ENCODE measurements at regions not wholly inside any gene's neighbourhood (a gene's known extent, or its start where the extent isn't known, plus 50 kb on each side); places are given as distances from the start of the nearest gene placed in this dataset.
"Not testable (repeated sequence)": the region's sequence is repeated elsewhere in the genome, so short reads cannot be mapped to it uniquely, and the experiment has no call there.

DNA sequence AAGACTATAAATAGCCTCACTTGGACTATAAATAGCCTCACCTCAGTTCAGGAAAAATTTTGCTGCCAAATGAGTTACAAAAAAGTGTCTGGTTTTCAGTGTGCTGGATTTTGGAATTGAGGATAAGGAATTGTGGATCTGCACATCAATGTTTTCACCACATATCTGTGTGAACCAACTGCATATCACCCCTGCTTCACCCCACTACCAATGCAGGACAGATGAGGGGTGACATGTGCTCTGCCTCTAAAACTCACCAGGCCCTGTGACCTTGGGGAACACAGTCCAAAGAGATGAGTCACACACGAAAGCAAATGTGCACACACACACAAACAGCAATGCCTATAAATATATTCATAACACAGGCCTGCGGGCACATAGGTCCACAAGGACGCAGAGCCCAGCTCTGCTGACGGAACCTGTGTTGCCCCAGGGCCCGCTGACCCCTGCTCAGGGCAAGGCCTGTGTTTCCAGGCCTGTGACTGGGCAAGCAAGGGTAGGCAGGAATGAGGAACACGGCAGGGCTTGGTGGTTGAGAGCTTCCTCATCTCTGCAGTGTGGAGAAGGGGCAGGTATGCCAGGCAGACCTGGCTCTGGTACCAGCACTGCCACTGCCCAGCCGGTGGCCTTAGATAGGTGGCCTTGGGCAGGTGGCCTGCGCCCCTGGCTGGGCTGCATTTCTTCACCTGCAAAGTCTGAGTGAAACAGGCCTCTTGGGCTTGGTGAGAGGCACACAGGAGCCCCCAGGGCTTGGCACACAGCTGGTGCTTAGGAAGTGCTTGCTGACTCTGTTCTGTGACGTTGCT lies 82.4 kb downstream of the ARL6IP4 start:
- peak; percentile 88 for DNase-seq (ENCODE audit: low read depth)

DNA sequence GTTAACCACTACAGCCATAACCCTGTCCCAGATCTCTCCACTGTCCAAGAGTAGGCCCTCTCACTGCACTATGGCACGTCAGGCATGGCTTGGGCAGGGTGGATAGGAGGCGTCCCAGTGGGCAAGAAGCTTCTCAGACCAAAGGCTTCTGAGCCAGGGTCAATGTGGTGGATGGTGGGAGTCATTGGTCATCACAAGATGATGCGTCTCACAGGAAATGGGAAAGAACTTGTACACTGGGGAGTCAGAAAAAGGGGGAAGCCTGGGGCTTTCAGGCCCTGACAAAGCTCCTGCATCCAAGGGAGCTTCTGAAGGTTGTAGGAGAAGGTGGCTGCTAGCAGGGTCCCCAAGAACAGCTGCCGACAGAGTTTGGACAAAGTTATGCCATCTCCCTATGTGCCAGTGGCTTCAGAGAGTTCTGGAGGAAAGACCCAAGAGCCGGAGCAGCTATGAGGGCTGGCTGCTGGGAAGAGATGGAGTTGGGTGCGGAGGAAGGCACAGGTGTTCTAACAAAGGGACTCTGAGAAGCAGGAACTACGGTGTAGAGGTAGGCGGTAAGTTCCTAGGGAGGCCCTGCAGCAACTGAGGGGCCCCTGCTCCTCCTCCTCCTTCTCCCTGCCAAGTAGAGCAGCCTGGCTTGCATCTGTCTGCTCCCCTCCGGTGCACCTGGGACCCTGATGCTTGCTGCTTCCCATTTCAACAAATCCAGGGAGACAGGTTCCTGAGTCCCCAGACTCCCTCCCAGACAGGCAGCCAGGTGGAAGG lies 81.1 kb downstream of the ARL6IP4 start:
- DNase-seq (ENCODE audit: low read depth): no peak

DNA sequence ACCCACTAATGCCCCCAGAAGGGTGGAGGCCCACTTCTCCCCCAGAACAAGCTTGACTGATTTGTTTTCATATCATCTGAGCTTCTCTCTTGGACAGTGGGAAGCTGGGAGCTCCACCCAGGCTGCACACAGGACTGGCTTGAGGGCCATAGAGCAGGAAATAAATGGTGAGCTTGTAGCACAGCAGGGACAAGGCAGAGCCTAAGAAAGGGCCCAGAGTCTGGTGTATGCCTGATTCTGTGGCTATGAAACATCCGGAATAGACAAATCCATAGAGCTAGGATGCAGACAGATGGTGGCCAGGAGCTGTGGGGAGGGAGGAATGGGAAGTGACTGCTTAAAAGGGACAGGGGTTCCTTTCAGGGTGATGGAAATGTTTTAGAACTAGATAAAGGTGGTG lies 79.0 kb downstream of the ARL6IP4 start:
- DNase-seq (ENCODE audit: low read depth): no peak

DNA sequence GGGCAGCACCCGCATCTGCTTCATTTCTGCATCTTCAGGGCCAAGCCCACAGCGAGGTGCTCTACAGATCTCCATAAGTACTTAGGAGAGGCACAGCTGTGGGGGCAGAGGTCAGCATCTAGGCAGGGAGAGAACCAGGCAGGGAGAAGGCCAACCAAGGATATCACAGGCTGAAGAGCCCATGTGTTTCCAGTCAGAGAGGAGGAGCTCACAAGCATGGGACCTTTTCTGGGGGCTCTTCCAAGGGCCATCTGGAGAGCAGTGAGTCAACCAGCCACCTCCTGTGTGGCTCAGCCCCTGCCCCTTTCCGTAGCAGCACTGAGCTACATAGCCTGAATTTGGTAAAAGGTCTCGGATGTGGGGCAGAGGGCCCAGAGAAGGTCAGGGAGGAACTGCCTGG lies 78.5 kb downstream of the ARL6IP4 start:
- DNase-seq (ENCODE audit: low read depth): no peak

DNA sequence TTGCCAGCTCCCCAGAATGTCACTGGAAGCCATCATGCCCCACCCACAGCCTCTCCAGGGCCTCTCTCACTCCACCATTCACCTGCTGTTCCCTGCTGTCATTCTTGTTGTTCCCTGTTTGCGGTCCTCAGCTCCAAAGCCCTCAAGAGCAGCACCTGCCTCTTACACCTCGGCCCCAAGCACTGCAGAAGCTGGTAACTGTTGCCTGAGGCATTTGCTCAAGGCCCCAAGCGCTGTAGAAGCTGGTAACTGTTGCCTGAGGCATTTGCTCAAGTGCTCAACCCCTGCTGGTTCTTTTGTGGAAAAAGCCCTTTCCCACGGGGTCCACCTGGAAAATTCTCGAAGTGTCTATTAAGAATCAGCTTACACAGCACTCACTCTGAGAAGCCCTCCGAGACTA lies 78.0 kb downstream of the ARL6IP4 start:
- DNase-seq (ENCODE audit: low read depth): no peak

DNA sequence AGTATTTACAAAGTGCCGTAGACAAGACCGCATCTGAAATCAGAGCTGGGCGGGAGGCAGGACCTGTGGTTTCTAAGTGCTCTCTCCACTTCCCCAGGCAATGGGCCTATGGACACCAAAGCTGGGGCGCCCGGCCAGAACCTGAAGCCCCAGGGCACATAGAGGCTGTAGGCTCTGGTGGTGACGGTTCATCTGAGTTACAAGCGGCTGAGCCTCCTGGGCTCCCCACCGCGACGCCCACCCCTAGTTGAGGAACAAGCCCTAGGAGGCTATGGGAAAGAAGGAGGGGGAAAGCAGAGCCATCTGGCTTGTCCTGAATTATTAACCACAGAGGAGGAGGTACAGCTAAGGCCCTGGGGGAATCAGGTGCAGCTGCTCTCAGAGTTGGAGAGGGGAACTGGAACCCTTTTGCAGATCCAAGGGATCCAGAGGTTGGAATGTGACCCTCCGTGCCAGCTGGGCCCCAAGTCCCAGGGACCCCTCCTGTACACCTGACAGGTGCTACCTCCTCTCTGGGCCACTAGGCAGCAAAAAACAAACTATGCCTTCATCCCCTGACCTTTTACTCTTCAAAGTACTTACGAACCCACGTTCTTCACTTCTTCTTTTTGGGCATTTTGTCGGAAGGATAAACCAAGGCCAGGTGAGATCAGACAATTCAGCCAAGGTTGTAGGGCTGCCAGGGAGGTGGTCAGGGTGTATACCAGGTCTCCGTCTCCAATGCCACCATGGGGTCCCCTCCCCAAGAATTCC lies 77.2 kb downstream of the ARL6IP4 start:
- DNase-seq (ENCODE audit: low read depth): no peak

DNA sequence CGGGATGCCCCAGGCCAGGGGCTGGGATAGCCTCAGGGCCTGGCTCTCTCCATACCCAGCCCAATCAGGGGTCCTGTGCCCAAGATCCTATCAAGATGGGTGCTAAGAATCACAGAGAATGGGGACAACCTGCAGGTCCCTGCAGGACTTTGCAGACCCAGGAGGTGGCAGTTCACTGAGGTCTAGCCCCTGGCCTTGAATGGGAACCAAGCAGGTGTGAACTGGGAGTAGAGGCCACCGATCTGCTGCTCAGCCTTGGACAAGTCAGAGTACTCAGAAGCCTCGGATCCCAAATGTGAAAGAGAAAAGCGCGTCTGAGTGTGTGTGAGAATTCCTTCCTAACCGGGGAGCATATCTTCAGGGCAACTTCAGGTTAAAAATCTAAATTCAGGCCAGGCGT lies 76.2 kb downstream of the ARL6IP4 start:
- DNase-seq (ENCODE audit: low read depth): no peak

DNA sequence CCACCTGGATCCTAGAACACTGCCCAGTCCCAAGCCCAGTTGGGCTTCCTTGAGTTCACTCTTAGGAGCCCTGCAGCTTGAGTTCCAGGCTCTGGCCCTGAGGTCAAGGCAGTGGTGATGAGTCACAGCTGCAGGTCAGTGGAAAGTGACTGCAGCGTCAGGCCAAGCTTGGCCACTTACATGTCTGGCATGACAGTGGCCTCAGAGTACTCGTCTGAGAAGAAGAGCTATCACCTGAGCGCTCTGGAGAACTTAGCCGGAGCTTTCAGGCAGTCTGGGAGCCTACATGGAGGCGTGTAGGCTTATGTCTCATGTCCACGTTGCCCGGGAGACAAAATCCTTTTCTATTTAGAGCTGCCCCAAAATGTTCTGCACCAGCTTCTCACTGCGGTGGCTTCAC lies 75.6 kb downstream of the ARL6IP4 start:
- DNase-seq (ENCODE audit: low read depth): peak; percentile 51

DNA sequence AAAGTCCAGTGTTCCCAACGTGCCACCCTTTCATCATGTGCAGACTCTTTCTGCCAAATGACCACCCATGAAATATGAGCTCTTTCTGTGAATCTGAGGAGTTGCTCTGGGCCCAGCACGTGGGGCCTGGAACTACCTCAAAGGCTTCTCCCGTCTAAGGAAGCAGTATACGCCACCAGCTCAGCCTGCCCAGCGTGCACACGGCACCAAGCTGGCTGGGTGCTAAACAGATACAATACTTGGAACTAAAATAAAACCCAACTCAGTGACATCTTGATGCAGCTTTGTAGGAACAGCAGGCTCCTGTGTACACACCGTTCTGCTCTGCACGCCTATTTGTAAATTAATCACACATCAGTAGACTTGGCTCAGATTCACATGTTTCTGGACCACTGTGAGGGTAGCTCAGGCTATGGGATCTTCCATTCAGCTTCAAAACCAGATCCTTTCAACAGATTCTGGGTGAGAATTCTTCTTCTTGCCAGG lies 74.8 kb downstream of the ARL6IP4 start:
- DNase-seq (ENCODE audit: low read depth): no peak

DNA sequence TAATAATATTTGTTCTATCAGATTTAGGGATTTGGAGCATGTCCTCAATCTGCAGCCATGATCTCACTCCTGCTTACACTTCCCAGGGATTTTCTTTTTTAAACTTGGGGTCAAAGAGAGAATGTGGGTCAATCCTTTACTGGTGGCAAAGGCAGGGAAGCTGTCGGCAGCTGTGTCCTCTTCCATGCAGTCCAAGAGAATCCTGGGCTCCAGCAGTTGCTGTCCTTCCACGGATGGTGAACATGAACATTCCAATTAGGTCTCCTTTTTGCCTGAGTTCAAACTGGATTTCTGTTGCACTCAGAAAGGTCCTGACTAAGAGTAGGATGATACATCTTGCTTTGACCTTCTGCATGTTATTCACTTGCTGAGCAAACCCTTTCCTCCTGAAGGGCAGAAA lies 73.9 kb downstream of the ARL6IP4 start:
- peak; percentile 46 for DNase-seq (ENCODE audit: low read depth)

DNA sequence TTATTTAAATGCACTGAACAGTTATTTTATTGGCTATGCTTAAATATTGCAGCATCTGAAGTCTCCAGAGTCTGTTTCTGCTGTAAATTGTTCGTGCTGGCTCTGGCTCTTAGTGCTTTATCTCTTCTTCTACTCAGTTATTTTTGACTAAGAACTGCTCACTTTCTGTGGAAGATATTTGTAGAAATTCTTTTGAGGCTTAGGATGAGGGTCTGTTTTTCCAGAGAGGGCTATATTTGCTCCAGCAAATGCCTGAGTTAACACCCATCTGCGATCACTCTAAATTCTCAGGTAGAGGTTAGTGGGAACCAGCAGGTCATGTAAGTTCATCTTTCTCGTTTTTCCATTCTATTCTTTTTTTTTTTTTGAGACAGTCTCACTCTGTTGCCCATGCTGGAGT lies 71.1 kb downstream of the ARL6IP4 start:
- DNase-seq (ENCODE audit: low read depth): no peak

DNA sequence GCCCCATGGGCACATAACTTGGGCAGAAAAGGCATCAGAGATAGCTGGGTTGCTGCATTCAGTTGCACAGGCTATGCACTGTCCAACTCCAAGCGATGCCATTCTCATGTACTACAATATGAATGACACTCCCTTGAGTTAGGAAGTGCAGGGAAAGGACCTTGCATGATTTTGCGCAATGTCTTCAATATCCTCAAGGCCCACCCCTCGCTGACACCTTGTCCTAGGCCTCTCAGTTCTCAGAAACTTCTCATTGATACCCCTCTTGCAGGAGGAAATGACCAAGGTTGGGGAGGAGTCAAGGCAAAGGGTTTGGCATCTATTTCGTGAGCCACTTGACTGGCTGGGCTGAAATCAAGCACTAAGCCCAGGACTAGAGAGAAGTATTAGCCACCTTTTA lies 70.4 kb downstream of the ARL6IP4 start:
- no peak for DNase-seq (ENCODE audit: low read depth)

DNA sequence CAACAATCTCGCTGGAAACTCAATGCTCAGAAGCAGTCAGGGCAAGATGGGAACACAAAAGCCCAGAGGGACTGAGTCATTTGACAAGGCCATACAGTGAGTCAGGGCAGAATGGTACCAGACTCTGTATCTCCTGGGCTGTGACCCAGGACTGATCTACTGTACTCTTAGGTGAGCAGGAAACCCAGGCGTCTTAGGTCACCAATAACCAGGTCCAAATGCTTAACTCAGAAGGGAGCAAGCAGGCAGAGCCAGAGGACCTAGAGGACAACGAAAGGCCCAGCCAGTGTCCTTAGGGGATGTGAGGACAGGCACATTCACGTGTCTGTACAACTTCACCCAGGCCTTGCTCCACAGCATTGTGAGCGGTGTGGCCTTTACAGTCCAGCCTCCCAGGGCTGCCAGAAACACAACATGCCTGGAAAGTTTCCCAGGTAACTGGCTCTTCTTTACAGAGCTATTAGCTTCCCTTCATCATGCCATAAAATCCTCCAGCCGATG lies 69.9 kb downstream of the ARL6IP4 start:
- DNase-seq (ENCODE audit: low read depth): peak; percentile 59

DNA sequence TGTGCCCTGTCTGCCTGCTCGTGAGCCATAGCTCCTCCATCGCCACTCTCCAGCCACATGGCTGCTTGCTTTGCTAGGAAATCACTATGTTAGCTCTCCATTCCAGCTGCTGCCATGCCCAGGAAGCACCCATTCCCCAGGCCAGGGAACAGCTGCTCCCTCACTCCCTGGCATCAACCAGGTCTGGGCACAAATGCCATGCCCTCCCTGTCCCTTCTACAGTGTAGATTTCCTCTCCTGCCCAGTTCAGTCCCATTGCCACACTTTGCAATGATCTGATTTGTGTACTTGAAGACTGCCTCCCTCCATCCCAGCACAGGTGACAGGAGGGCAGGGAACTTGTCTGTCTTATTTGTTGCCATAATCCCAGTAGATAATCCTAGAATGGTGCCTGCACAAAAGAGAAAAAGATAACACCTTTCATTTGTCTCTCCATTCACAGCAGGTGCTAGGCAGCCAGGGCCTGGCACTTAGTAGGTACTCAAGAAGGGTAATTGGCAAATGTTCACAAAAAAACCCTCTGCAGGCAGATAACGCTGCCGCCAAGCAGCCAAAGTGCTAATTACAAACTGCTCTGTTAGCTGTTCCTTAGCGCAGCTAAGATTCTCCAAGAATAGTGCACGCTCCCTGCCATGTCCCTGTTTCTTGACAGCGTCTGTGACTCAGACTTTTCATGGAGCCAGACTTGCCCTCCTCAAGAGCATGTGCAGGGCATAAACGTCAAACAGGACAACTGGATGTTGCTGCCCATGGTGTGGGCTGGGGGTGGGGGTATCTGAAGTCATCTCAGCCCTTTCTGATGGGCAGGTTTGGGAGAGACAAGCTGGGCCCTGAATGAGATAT lies 69.1 kb downstream of the ARL6IP4 start:
- DNase-seq (ENCODE audit: low read depth): peak; percentile 33

DNA sequence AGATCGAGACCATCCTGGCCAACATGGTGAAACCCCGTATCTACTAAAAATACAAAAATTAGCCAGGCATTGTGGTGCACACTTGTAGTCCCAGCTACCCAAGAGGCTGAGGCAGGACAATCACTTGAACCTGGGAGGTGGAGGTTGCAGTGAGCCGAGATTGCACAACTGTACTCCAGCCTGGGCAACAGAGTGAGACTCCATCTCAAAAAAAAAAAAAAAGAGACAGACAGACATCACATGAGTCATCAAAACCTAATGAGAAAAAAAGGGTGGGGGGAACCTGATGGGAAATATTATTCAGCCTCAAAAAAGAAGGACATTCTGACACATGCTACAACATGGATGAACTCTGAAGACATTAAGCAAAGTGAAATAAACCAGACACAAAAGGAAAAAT lies 67.4 kb downstream of the ARL6IP4 start:
- not testable (repeated sequence) for DNase-seq (ENCODE audit: low read depth)

DNA sequence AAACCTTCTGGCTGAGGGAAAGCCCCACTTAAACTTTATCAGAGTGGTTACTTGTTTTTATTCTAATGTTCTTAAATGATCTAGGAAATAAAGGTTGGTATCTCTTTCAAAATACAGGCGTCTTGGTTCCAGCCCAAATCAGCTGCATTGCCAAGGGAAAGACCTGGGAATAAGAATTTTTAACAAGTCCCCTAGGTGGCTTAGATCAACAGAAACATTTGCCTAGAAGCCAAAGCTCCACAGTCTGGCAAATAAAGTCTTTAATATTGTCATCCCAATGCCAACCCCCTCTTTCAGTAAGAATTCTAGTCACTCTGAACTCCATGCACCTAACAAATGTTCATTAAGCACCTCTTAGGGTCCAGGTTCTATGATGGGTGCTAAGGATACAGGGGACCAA lies 66.8 kb downstream of the ARL6IP4 start:
- no peak for DNase-seq (ENCODE audit: low read depth)

DNA sequence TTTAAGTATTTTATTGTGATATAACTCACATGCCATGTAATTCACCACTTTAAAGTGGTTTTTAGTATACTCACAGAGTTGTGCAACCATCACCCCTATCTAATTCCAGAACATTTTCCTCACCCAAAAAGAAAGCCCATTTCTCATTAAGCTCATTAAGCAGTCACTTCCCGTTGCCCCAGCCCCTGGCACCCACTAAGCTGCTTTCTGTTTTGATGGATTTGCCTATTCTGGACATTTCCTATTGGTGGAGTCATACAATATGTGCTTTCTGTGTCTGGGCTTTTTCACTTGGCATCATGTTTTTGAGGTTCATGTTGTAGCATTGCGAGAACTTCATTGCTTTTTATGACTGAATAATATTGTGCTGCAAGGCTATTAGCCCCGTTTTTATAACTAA lies 66.0 kb downstream of the ARL6IP4 start:
- DNase-seq (ENCODE audit: low read depth): no peak

DNA sequence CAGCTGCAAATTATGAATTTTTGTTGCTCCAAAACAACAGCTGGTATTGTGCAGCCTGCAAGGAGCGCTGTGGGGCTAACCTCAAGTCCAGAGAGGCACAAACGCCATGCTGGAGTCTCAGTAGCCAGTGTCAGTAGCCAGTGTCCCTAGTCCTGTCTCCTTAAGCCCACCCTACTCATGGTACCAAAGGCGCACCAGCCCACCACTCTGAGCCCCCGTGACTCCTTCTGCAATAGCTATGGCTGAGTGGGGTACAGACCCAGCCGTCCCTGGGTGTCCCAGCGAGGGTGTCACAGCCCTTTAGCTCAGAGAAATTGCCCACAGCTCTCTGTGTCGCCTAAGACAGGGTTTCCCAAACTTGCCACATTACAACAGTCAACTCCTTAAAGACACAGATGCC lies 65.2 kb downstream of the ARL6IP4 start:
- no peak for DNase-seq (ENCODE audit: low read depth)

DNA sequence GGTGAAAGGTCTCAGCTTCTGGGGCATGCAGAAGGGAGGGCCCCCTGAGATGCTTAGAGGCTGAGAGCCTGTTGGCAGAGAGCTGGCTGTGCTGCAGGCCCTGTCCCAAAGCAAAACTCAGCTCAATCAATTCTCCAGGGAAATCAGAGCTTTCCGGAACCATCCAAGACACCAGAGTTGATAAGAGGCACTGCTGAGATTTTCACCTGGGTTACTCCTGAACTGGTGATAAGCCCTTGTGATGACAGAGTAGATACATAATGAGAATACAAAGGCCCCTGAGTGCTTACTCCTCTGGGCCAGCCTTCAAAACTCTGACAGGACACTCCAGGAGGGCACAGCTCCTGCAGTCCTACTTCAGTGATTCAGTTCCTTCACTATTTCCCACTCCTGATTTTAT lies 63.9 kb downstream of the ARL6IP4 start:
- no peak for DNase-seq (ENCODE audit: low read depth)

DNA sequence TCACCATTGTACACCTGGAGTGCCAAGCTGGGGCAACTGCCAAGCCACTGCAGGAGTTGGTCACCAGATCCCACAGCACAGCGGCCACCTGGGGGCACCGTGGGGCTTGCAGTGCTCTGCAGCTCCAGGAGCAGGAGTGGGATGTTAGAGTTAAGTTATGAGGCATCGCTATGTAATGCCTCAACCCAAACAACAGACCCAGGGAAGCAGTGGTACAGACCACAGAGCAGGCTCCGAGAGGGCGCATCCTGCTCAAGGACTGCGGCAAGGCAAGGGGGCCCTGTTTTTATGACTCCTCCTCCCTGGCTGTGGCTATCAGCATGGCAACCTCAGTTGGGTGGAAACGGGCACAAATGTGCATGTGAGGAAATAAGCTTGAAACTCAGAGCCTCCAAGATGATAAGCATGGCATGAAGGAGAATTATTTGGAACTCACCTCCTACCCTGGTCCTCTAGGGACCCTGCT lies 63.1 kb downstream of the ARL6IP4 start:
- peak; percentile 96 for DNase-seq (ENCODE audit: low read depth)

DNA sequence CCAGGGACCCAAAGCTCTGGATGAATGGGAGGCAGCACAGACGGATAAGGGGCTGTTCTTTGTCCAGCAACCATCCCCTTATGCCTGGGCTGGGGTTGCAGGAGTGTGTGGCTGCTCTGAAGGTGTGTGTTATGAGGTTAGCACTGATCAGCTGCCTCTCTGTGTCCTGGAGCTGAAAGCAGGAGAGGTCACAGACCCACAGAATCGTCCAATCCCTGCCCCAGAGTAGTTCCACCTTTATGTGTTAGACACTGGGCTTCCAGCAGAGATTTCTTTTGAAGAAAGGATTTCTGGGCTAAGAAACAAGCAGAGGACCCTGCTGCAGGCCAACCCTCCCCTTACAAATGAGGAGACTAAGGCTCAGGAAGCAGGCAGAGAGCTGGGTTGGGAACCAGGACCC lies 62.4 kb downstream of the ARL6IP4 start:
- no peak for DNase-seq (ENCODE audit: low read depth)

Data from LHCN-M2 (cell line).